HG02938 (cell line): ENCODE measurements at regions not wholly inside any gene's neighbourhood (a gene's known extent, or its start where the extent isn't known, plus 50 kb on each side); places are given as distances from the start of the nearest gene placed in this dataset.
"Not testable (repeated sequence)": the region's sequence is repeated elsewhere in the genome, so short reads cannot be mapped to it uniquely, and the experiment has no call there.

Experiments used
- ATAC-seq: cut with Tn5 transposase; IDR thresholded peaks from one replicate; pipeline ENCODE4 v1.9.1; 2021; ENCODE audit warnings: mild to moderate bottlenecking, moderate library complexity; ENCODE audit not compliant: unreplicated experiment

DNA sequence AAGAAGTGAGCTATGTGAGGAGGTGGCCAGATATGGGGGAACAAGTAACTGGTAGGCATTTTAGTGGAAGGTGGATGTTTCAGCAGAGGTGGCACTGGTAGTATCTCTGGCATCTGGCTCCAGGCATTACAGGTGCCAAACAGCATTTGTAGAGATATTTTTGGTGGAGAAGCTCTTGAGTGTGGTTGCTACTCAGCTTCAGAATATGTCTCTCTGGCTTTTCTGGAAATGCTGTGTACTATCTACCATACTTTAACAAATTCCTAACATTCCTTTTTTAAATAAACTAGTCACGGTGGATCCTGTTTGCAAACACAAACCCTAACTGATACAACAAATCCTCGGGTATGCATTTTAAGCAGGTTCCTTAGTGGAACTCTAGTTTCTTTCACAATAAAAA lies 128.0 kb downstream of the BARX2 start:
- ATAC-seq: no peak

DNA sequence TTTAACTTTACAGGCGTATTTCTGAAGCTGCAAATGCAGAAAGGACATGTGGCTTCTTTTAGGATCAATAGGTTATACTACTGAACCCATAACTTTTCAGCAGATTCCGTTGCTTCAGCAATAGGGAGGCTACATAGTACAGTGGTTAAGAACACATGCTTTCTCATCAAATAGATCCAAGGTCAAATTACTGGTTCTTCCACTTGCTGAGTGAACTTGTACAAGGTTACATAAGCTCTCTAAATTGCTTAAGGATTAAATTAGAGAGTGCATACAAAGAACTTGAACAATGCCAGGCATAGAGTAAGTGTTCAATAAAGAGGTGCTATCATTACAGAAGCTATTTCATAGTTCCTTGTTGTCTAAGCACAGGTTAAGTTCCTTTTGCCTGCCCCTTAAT lies 129.6 kb downstream of the BARX2 start:
- ATAC-seq: no peak

DNA sequence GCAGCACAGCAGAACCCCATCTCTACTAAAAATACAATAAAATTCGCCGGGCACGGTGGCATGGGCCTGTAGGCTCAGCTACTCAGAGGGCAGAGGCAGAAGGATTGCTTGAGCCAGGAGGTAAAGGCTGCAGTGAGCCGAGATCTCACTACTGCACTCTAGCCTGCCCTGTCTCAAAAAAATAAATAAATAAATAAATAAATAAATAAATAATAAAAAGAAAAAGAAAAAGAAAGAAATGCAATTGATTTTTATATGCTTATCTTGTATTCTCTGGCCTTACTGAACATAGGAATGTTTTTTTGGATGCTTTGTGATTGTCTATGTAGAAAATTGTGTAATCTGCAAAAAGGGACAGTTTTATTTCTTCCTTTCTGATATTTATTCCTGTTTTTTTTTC lies 132.5 kb downstream of the BARX2 start:
- ATAC-seq: no peak

DNA sequence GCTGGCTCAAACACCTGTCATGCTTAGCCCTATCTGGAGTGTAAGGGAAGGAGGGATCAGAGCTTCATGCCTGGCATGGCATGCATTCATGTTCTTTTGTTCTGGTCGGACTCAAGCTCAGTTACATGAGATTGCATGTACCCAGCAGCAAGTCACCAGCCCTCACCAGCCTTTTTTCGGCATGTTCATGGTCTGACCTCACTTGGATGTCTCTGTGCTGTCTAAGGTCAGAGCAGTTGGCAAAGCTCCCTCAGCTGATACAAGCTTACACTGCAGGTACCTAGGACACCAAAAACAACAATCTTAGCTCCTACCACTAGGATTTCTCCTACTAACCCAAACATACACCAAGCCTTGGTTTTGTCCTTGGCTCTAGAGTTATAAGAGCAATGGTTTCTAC lies 152.6 kb downstream of the BARX2 start:
- no peak for ATAC-seq

DNA sequence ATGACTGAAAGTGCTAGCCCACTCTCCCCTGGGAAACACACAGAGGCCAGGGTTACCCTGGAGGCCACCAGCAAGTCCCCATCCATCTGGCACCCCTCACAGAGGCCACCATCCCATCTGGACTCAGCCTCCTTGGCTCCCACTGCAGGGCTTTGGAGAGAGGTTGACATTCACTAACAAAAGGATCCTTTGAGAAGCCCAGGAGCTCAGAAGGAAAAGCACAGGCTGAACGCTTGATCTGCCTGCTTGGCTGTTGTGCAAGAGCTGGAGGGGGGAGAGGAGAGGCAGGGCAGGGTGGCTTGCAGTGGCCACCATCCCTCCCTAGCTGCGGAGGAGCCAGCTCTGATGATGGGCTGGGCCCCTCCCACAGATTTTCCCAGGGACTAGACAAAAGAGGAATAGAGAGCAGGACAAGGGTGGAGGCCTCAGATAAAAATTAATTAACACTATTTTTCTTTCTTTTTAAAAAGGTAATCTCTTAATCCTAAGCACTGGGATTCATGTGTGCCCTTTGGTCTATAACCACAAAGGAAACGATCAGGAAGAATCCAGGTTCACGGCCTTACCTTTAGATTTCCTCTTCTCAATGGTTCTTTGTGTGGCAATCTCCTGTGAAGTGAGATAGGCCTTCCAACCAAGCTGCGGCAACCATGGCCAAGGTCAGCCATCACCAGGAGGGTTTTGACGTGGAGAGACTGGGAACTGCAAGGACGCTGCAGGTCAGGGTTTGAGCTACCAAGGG lies 154.7 kb downstream of the BARX2 start:
- ATAC-seq: no peak

DNA sequence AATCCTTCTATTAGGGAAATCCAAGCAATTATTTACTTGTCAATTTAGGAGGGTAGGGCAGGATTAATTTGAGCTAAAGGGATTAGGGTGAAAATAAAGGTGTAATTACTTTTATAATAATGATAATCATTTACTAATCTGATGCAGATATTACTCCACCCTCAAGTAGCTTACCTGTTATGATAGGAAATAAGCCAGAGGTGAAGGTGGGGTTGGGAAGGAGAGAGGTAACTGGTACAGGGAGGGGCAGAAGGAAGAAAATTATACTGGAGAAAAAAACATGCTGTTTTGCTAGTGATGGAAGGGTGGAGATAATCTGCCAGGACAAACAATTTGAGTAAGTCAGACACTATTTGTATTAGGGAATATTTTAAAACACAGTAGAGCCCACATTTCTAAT lies 157.7 kb downstream of the BARX2 start:
- no peak for ATAC-seq

DNA sequence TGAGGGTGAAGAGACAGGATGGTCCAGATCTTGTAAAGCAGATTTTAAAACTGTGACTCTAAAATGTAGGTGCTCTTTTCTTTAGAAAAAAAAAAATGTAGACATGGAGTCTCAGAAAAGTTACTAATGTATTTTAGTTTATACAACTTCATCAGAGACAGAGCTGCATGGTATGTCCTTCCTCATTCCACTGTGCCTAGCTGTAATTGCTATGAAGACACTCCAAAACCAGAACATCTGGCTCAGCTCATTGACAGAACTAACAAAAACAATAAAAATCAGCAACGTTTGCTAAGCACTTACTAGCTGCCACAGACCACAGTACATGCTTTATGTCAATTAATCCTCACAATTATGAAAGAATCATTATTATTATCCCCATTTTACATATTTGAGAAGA lies 160.7 kb downstream of the BARX2 start:
- no peak for ATAC-seq

DNA sequence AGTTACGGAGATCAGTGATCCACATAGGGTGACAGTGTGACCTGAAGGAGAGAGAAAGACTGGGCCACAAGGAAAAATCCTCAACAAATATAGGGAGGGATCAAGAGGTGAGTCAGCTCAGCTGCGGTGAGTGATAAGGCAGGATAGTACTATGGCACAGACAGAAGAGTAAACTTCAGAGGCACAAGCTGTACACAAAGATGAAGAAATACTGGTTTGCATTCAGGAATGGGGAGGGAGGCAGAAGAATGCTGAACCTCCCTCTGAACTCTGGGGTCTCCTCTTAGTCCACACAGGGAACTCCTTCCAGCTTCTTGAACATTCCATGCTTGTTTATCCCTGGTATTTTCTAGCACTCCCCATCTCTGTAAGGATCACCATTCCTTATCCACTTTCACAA lies 162.7 kb downstream of the BARX2 start:
- ATAC-seq: no peak

DNA sequence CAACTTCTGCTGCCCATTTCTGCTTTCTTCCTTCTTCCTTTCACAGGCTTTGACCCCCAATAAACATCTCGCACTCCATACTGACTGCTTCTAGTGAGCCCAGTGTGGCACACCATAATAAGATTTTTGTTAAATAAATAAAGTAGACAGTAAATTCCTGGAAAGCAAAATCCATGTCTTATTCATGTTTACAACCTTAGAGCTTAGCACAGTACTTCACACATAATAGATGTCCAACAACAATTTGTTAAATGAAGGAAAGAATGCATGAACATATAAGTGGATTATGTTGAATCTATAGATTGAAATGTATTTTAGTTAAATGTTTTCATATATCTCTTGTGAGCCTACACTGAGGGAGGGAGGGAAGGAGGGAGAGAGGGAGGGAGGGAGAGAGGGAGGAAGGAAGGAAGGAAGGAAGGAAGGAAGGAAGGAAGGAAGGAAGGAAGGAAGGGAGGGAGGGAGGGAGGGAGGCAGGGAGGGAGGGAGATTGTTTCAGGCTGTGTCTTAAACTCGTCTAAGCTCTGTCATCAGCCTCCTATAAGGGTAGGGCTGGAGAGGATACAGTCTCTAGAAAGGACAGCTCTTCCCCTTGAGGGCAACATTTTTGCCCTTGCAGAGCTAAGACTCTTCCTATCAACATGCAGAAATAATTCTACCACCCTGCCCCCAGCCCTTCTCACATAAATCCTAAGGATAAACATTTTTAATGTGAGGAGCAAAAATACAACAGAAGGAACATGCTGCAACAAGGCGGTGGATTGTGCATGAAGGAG lies 168.1 kb downstream of the BARX2 start:
- ATAC-seq: no peak

DNA sequence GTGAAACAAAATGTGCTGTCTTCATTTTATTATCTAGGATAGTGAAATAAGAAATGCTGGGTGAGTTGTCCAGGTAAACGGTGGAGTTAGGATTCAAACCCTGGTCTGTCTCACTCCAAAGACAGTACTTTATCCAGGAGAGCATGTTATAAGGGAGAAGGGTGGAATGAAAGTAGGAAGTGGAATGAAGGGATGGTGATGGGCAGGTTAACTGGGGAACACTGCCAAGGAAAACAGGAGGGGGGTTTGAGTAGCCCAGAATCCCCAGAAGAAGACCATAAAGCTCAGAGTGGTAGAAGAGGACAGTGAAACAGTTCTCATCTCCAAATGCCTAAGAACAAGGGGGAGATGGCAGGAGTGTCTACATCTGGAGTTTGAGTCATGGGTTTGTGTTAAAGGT lies 169.0 kb downstream of the BARX2 start:
- ATAC-seq: no peak

DNA sequence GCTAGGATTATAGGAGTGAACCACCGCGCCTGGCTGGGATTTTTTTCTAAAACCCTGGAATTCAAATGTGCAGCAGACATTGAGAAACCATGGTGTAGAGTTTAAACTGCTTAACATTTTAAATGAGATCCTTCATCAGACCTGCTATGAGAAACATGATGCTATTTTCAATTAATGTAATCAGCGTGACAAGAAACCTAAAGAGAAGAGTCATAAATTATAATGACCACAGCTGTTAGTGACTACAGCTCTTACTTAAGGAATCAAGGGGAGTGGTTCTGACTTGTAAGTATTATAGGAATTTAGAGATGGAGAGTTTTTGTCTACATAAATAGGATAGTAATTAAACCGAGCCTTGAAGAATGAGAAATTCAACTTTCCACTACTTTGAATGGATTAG lies 170.6 kb downstream of the BARX2 start:
- ATAC-seq: no peak

DNA sequence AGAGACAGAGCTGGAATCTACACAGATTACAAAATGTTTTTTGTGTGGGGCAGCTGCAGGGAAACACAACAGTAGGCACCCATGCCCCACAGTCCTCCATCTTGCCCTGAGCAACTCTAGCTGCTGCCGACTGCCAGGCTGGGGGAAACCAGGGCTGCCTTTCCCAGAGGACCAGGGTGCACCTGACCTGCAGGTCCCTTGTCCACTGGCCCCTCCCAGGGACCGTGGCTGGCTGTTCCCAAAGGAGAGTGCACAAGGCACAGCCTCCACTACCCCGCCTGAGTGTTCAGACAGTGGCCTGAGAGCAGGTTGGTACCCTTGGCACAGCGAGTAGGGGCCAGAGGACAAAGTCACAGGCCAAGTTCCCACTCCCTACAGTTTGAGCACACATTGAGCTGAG lies 181.8 kb downstream of the BARX2 start:
- ATAC-seq: no peak

DNA sequence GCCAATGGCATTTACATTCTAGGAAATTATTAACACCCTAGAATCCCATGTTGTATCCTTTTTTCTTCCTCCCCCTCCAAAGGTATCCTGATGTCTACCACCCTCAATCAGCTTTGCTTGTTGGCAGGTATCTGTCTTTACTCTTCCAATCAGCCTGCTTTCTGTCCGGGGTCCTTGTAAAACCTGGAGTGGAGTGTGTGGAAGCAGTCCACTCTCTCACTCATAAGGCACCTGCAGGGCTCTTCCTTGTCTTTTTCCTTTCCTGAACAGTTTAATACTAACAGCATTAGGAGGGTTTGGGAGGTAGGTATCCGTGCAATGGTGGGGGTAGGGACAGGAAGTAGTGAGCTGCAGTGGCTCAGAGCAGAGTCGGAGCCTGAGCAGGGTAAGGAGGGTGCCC lies 193.4 kb downstream of the BARX2 start:
- no peak for ATAC-seq

DNA sequence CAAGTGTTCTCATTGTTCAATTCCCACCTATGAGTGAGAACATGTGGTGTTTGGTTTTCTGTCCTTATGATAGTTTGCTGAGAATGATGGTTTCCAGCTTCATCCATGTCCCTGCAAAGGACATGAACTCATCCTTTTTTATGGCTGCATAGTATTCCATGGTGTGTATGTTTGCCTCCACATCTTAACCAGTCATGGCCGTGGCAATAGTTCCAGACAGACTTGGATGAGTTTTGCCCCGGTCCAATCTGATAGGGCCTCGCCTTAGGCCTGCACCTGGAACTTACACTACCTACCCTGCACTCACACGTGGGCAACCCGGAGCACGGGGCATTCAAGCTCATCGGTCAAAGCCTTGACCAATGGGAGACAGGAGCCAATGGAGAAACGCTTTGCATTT lies 197.0 kb downstream of the BARX2 start:
- not testable (repeated sequence) for ATAC-seq

DNA sequence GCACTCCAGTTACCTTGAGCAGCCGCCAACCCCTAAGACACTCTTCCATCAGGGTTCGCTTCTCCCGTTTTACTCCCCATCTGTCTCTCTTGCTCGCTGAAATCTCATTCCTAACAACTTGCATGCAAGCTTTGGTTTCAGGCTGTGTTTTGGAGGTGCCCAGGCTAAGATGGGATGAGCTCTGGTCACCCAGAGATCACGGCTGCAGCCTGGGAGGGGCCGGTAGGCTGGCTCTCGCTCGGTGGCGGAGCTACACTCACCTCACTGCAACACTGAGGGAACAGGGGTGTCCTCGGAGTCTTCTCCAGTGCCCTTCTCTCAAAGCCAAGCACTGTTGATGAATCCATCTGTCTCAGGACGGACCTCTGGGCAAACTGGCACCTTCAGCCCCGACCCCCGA lies 197.5 kb downstream of the BARX2 start:
- no peak for ATAC-seq

DNA sequence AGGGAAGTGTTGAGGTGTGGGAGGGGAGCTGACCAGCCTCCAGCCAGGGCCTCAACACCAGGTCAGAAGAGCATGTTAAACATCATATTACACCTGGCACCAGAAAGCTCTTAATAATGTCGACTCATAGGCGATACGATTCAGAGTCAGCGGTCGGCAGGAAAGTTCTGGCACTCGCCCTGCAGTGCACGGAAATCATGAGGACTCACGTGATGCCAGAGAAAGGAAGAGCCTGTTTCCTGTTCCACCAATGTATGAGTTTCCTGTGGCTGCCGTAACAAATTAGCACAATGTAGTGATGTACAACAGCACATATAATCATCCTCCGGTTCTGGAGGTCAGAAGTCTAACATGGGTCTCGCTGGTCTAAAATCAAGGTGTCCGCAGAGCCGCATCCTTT lies 198.8 kb downstream of the BARX2 start:
- ATAC-seq: no peak

DNA sequence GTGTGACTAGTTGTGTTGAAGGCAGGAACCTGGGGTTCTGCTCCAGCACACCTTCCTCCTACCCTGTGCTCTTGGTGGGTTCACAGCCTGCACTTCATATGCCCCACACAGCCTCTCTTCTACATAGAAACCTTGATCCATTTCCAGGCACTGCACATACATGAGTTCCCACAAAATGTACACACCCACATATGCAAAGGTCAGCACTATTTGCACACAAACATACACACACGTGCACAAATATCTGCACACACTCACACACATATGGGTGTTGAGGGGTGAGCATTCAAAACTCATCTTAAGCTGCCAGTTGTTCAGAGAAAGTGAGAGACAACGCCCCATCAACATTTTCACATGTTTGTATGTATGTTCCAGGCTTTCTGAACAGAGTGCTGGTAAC lies 201.0 kb downstream of the BARX2 start:
- no peak for ATAC-seq

DNA sequence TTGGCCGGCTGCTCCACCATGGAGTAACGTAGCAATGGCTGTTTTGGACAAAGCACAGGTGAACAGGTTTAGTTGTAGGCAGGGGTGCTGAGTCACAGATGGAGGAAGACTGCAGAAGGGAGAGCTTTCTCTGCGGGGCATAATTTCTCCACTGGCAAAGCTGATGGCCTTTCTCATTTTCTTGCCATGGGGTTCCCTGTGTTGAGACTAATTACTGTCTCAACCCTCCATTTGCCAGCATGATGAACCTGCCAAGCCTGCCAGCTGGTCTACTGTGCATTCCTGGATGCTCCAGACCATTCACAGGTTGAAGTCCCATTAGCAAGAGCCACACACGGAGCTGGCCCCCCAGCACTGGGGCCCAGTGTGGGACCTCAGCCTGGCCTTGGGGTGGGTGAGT lies 202.4 kb downstream of the BARX2 start:
- ATAC-seq: no peak

DNA sequence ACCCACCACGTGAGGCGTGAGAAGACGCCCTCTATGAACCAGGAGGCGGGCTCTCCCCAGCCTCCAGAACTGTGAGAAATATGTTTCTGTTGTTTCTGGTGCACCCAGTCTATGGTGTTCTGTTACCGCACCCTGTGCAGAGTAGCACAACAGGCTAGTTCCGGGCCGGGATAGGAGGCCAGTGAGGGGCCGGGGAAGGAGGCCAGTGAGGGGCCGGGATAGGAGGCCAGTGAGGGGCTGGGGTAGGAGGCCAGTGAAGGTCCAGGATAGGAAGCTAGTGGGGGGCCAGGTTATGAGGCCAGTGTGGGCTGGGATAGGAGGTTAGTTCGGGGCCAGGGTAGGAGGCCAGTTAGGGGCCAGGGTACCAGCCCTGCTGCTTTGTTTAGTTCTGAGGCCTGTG lies 204.6 kb downstream of the BARX2 start:
- ATAC-seq: no peak

DNA sequence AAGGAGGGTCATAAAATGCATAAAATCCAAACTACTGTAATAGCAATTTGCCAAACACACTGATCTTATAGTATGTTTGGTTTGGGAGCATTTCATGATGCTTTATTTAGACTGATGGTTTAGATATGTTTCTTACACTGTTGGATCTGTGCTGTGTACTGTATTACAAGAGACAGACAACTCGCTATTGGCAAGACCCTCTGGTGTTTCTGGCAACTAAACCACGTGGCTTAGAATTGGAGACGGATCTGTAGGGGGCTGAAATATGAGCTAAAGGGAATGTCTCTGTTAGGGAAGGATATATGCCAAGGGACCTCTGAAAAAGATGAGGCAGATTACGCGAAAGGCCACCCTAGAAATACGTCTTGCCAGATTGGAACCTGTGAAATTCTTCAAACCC lies 208.7 kb downstream of the BARX2 start:
- ATAC-seq: no peak

DNA sequence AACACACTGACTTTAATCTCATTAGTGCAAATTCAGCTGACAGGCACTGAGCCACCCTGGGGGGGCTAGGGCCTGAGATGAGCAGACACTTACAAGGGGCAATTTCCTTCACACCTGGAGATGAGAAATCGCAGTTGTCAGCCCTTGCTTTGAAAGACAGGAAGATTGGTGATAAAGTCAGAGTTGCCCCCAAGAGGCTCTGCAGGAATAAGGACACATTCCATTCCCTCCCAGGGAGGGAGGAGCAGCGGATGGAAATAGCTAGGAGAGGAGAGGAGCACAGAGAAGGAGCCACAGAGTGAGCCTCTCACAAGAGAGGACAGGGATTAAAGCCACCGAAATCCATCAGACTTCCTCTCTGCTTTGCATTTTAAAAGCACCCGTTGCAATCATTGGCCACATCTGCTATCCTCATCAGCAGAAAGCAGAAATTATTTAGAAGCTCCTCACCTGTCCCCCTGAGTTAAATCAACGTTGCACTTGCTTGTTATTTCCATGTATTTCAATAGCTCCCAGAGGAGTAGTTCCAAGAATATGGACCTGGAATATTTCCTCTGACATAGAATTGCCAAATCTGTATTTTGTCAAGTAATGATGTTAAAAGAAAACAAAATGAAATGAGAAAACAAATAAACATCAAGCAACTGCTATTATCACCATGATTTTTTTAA lies 213.7 kb downstream of the BARX2 start:
- ATAC-seq: no peak
